ENCODE measurements at regions not wholly inside any gene's neighbourhood (a gene's known extent, or its start where the extent isn't known, plus 50 kb on each side); places are given as distances from the start of the nearest gene placed in this dataset.

DNA sequence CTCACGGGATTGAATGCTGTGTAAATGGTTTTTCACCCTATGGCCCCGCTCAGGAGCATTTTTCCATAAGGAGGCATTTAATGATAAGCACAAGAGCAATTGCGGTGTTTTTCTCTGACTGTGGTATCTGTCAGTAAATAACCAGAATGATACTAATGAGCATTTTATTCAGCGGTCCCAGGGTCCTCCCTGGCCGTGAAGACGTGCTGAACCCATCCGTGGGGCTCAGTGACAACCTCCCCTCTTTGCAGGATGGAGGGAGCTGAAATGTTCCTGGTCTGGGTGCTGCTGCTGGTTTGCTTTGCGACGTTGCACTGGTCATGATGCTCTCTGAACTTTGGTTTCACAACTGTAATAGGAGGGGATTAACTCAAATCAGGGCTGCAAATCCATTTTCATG is 625.6 kb downstream of the AACS start:
- TF ChIP-seq EZH2 (IDR thresholded peaks at IDR 0.05; ENCODE audit: insufficient read depth, poor library complexity, severe bottlenecking), result no peak
- no peak for TF ChIP-seq EZH2phosphoT487 (IDR thresholded peaks at IDR 0.05; ENCODE audit: insufficient read depth, low read depth)

Measured in GM23248 (cell line).